GM19463 (cell line): ENCODE measurements at regions not wholly inside any gene's neighbourhood (a gene's known extent, or its start where the extent isn't known, plus 50 kb on each side); places are given as distances from the start of the nearest gene placed in this dataset.

Experiments
- ATAC-seq: cut with Tn5 transposase; IDR thresholded peaks from one replicate; pipeline ENCODE4 v1.9.1; 2021; ENCODE audit warnings: mild to moderate bottlenecking, moderate library complexity; ENCODE audit not compliant: unreplicated experiment

GRCh38 chr14:76950055-76951020 lies 78.2 kb downstream of the IRF2BPL start:
- no peak for ATAC-seq

- ATAC-seq, result no peak
These were observed 79.5 kb downstream of the IRF2BPL start for GRCh38 chr14:76948976-76949375.

GRCh38 chr14:76948213-76948947 lies 80.1 kb downstream of the IRF2BPL start:
- ATAC-seq, result no peak

- ATAC-seq, result no peak
These were observed 80.7 kb downstream of the IRF2BPL start for GRCh38 chr14:76947838-76948184.

GRCh38 chr14:76947078-76947837 lies 81.2 kb downstream of the IRF2BPL start:
- peak; percentile 83 for ATAC-seq

GRCh38 chr14:76946753-76947077 lies 81.8 kb downstream of the IRF2BPL start:
- peak; percentile 6 for ATAC-seq

GRCh38 chr14:76943072-76943471 lies 85.4 kb downstream of the IRF2BPL start:
- ATAC-seq, result no peak

GRCh38 chr14:76941946-76942805 lies 86.3 kb downstream of the IRF2BPL start:
- no peak for ATAC-seq

GRCh38 chr14:76941544-76941943 lies 87.0 kb downstream of the IRF2BPL start:
- no peak for ATAC-seq

- no peak for ATAC-seq
These were observed 88.3 kb downstream of the IRF2BPL start for GRCh38 chr14:76940021-76940760.

GRCh38 chr14:76939015-76939742 lies 89.3 kb downstream of the IRF2BPL start:
- no peak for ATAC-seq

GRCh38 chr14:76938092-76938500 lies 90.4 kb downstream of the IRF2BPL start:
- no peak for ATAC-seq

GRCh38 chr14:76937181-76938091 lies 91.1 kb downstream of the IRF2BPL start:
- no peak for ATAC-seq

GRCh38 chr14:76936483-76936882 lies 92.0 kb downstream of the IRF2BPL start:
- no peak for ATAC-seq

- ATAC-seq, result no peak
These were observed 95.0 kb downstream of the IRF2BPL start for GRCh38 chr14:76933515-76933914.

- ATAC-seq, result no peak
These were observed 96.7 kb downstream of the IRF2BPL start for GRCh38 chr14:76931631-76932402.

- no peak for ATAC-seq
These were observed 98.0 kb downstream of the IRF2BPL start for GRCh38 chr14:76930549-76930948.
